ENCODE measurements at regions not wholly inside any gene's neighbourhood (a gene's known extent, or its start where the extent isn't known, plus 50 kb on each side); places are given as distances from the start of the nearest gene placed in this dataset.

- no peak overlapping the region for H3K27ac ChIP-seq (ENCODE audit: low read depth, low read length)
- no peaks in the 10 kb centered on the region for H3K36me3 ChIP-seq (ENCODE audit: control insufficient read depth, low read length)
- no peak for TF ChIP-seq EZH2phosphoT487 (IDR thresholded peaks at IDR 0.05; ENCODE audit: borderline replicate concordance, low read length)
- TF ChIP-seq CTCF (IDR thresholded peaks at IDR 0.05; ENCODE audit: low read depth, low read length, poor library complexity, severe bottlenecking) = no peak
- no peaks in the 10 kb centered on the region for H4K20me1 ChIP-seq (ENCODE audit: control insufficient read depth, insufficient read depth, low read depth, low read length)
- no peaks in the 10 kb centered on the region for H3K27me3 ChIP-seq (ENCODE audit: control insufficient read depth, low read length)
- H3K9me3 ChIP-seq (ENCODE audit: control insufficient read depth, insufficient read depth, low read length) = no peaks in the 10 kb centered on the region
- no peak overlapping the region for H3K4me3 ChIP-seq (ENCODE audit: low read length)
- H3F3A ChIP-seq (ENCODE audit: control insufficient read depth, insufficient read depth) = no peaks in the 10 kb centered on the region
- H3K4me1 ChIP-seq (ENCODE audit: control insufficient read depth, low read length) = no peaks in the 10 kb centered on the region
- H3K4me2 ChIP-seq (ENCODE audit: low read length) = no peak overlapping the region
- no peaks in the 10 kb centered on the region for H3K79me2 ChIP-seq (ENCODE audit: control insufficient read depth, low read length)
- H3K9me2 ChIP-seq (replicated peaks; ENCODE audit: control insufficient read depth, low read length) = no peaks in the 10 kb centered on the region
Measured at GRCh38 chr9:31847963-31848362, 536.5 kb upstream of the ACO1 start.

- no peaks in the 10 kb centered on the region for H3K79me2 ChIP-seq (ENCODE audit: control insufficient read depth, low read length)
- TF ChIP-seq CTCF (IDR thresholded peaks at IDR 0.05; ENCODE audit: low read depth, low read length, poor library complexity, severe bottlenecking) = no peak
- TF ChIP-seq EZH2phosphoT487 (IDR thresholded peaks at IDR 0.05; ENCODE audit: borderline replicate concordance, low read length) = no peak
- H3K9me3 ChIP-seq (ENCODE audit: control insufficient read depth, insufficient read depth, low read length) = no peaks in the 10 kb centered on the region
- no peaks in the 10 kb centered on the region for H4K20me1 ChIP-seq (ENCODE audit: control insufficient read depth, insufficient read depth, low read depth, low read length)
- no peak overlapping the region for H3K4me3 ChIP-seq (ENCODE audit: low read length)
- no peaks in the 10 kb centered on the region for H3K4me1 ChIP-seq (ENCODE audit: control insufficient read depth, low read length)
- H3K27me3 ChIP-seq (ENCODE audit: control insufficient read depth, low read length) = no peaks in the 10 kb centered on the region
- H3K36me3 ChIP-seq (ENCODE audit: control insufficient read depth, low read length) = no peaks in the 10 kb centered on the region
- no peak overlapping the region for H3K27ac ChIP-seq (ENCODE audit: low read depth, low read length)
- no peaks in the 10 kb centered on the region for H3F3A ChIP-seq (ENCODE audit: control insufficient read depth, insufficient read depth)
- H3K4me2 ChIP-seq (ENCODE audit: low read length) = no peak overlapping the region
- no peaks in the 10 kb centered on the region for H3K9me2 ChIP-seq (replicated peaks; ENCODE audit: control insufficient read depth, low read length)
Measured at GRCh38 chr9:31848505-31849285, 535.7 kb upstream of the ACO1 start.

GRCh38 chr9:31854187-31854586, 530.3 kb upstream of the ACO1 start:
- no peaks in the 10 kb centered on the region for H3K4me1 ChIP-seq (ENCODE audit: control insufficient read depth, low read length)
- no peaks in the 10 kb centered on the region; the same call in 1 of the 2 replicates for H3K9me2 ChIP-seq (replicated peaks; ENCODE audit: control insufficient read depth, low read length)
- no peak overlapping the region for H3K4me2 ChIP-seq (ENCODE audit: low read length)
- H3K36me3 ChIP-seq (ENCODE audit: control insufficient read depth, low read length) = no peaks in the 10 kb centered on the region
- H3K27me3 ChIP-seq (ENCODE audit: control insufficient read depth, low read length) = no peaks in the 10 kb centered on the region
- no peaks in the 10 kb centered on the region for H3K79me2 ChIP-seq (ENCODE audit: control insufficient read depth, low read length)
- no peaks in the 10 kb centered on the region for H4K20me1 ChIP-seq (ENCODE audit: control insufficient read depth, insufficient read depth, low read depth, low read length)
- H3K9me3 ChIP-seq (ENCODE audit: control insufficient read depth, insufficient read depth, low read length) = no peaks in the 10 kb centered on the region
- no peak overlapping the region for H3K27ac ChIP-seq (ENCODE audit: low read depth, low read length)
- H3K4me3 ChIP-seq (ENCODE audit: low read length) = no peak overlapping the region
- TF ChIP-seq EZH2phosphoT487 (IDR thresholded peaks at IDR 0.05; ENCODE audit: borderline replicate concordance, low read length) (no peak), CTCF (IDR thresholded peaks at IDR 0.05; ENCODE audit: low read depth, low read length, poor library complexity, severe bottlenecking) (no peak)
- H3F3A ChIP-seq (ENCODE audit: control insufficient read depth, insufficient read depth) = no peaks in the 10 kb centered on the region

All from DOHH2 (cell line).